Activated CD4-positive, alpha-beta T cell treated with anti-CD3 and anti-CD28 coated beads, Interleukin-2, Interleukin-6, amounts not matched to agents 100 ng/mL and 50 ng/mL, durations not matched to agents 16 hours and 8 hours (primary cell): ENCODE measurements at regions not wholly inside any gene's neighbourhood (a gene's known extent, or its start where the extent isn't known, plus 50 kb on each side); places are given as distances from the start of the nearest gene placed in this dataset.
"Not testable (repeated sequence)": the region's sequence is repeated elsewhere in the genome, so short reads cannot be mapped to it uniquely, and the experiment has no call there.

Source experiments
- DNase-seq: peaks from one replicate; pipeline ENCODE4 v3.0.0-alpha.2; 2020

- DNase-seq = no peak
These were observed 260.0 kb upstream of the KYNU start for GRCh38 chr2:142617461-142617860.

GRCh38 chr2:142615876-142616275, 261.6 kb upstream of the KYNU start:
- no peak for DNase-seq

GRCh38 chr2:142613193-142613592, 264.3 kb upstream of the KYNU start:
- not testable (repeated sequence) for DNase-seq

- no peak for DNase-seq
These were observed 272.0 kb upstream of the KYNU start for GRCh38 chr2:142605421-142605820.

GRCh38 chr2:142603759-142604158, 273.7 kb upstream of the KYNU start:
- DNase-seq = no peak

GRCh38 chr2:142602418-142602989, 275.0 kb upstream of the KYNU start:
- DNase-seq = no peak

- DNase-seq = no peak
These were observed 275.7 kb upstream of the KYNU start for GRCh38 chr2:142601794-142602193.

- DNase-seq = no peak
These were observed 278.0 kb upstream of the KYNU start for GRCh38 chr2:142599504-142599903.

- DNase-seq = no peak
These were observed 278.6 kb upstream of the KYNU start for GRCh38 chr2:142598846-142599245.

GRCh38 chr2:142596334-142597088, 281.0 kb upstream of the KYNU start:
- no peak for DNase-seq

GRCh38 chr2:142594935-142595334, 282.5 kb upstream of the KYNU start:
- DNase-seq = no peak

GRCh38 chr2:142592171-142592570, 285.3 kb upstream of the KYNU start:
- DNase-seq = no peak

- no peak for DNase-seq
These were observed 286.0 kb upstream of the KYNU start for GRCh38 chr2:142591420-142591819.

GRCh38 chr2:142588269-142588668, 289.2 kb upstream of the KYNU start:
- DNase-seq = no peak

GRCh38 chr2:142586693-142587580, 290.5 kb upstream of the KYNU start:
- no peak for DNase-seq

GRCh38 chr2:142585785-142586184, 291.7 kb upstream of the KYNU start:
- DNase-seq = no peak

- no peak for DNase-seq
These were observed 295.1 kb upstream of the KYNU start for GRCh38 chr2:142582317-142582716.

GRCh38 chr2:142581491-142581890, 296.0 kb upstream of the KYNU start:
- DNase-seq = no peak

GRCh38 chr2:142580691-142581090, 296.8 kb upstream of the KYNU start:
- DNase-seq = no peak

GRCh38 chr2:142575561-142575960, 301.9 kb upstream of the KYNU start:
- DNase-seq = no peak

- no peak for DNase-seq
These were observed 303.1 kb upstream of the KYNU start for GRCh38 chr2:142574388-142574787.

GRCh38 chr2:142572346-142573132, 304.9 kb upstream of the KYNU start:
- DNase-seq = no peak

- DNase-seq = no peak
These were observed 305.5 kb upstream of the KYNU start for GRCh38 chr2:142571934-142572333.
